ENCODE measurements at regions not wholly inside any gene's neighbourhood (a gene's known extent, or its start where the extent isn't known, plus 50 kb on each side); places are given as distances from the start of the nearest gene placed in this dataset.

DNA sequence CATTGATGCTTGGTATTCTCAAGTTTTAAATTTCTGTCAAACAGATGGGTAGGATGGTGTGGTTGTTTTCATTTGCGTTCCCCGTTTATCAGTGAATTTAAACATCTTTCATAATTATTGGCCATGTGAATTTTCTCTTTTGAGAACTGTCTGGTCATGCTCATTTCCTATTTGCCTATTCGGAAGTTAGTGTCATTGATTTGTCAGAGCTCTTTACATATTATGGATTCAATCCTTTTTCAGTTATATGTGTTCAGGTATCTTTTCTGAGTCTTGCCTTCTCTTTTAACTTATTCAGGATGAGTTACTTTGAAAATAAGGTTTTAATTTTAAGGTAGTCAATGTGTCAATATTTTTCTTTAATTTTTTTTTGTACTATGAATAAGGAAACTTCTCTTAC is 315.7 kb downstream of the MN1 start:
- H3K27ac Mint-ChIP-seq (ENCODE audit: low read depth, unreplicated experiment) = no peak overlapping the region
- TF ChIP-seq, protein P1, sequence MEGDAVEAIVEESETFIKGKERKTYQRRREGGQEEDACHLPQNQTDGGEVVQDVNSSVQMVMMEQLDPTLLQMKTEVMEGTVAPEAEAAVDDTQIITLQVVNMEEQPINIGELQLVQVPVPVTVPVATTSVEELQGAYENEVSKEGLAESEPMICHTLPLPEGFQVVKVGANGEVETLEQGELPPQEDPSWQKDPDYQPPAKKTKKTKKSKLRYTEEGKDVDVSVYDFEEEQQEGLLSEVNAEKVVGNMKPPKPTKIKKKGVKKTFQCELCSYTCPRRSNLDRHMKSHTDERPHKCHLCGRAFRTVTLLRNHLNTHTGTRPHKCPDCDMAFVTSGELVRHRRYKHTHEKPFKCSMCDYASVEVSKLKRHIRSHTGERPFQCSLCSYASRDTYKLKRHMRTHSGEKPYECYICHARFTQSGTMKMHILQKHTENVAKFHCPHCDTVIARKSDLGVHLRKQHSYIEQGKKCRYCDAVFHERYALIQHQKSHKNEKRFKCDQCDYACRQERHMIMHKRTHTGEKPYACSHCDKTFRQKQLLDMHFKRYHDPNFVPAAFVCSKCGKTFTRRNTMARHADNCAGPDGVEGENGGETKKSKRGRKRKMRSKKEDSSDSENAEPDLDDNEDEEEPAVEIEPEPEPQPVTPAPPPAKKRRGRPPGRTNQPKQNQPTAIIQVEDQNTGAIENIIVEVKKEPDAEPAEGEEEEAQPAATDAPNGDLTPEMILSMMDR (IDR thresholded peaks at IDR 0.05; ENCODE audit: unreplicated experiment) = no peak
- H3K4me3 Mint-ChIP-seq (ENCODE audit: unreplicated experiment) = no peak overlapping the region
- H3K27me3 Mint-ChIP-seq (ENCODE audit: insufficient read depth, unreplicated experiment) = no peaks in the 10 kb centered on the region
- CTCF ChIA-PET = interaction anchor here (0.6 kb wide), 1 partner anchor 175 kb away, joined by 4 read pairs; no protein-coding TSS in a partner anchor
- POLR2A ChIA-PET = interaction anchor here (0.7 to 1.5 kb wide), 3 partner anchors 9 to 13 kb away, joined by 3 to 4 read pairs (median 3); no protein-coding TSS in a partner anchor
- no peaks in the 10 kb centered on the region for H3K9me3 Mint-ChIP-seq (ENCODE audit: unreplicated experiment)
- no peak for DNase-seq (ENCODE audit: unreplicated experiment)
- intact Hi-C loops (cut with micrococcal nuclease) = no loop called here
- peaks cover 11% of the 10 kb centered on the region for H3K36me3 Mint-ChIP-seq (ENCODE audit: insufficient read depth, unreplicated experiment)
- H3K4me1 Mint-ChIP-seq (ENCODE audit: insufficient read depth, unreplicated experiment) = peaks cover 12% of the 10 kb centered on the region
- no TSS peak for BruUV-seq (replicated peaks)

DNA sequence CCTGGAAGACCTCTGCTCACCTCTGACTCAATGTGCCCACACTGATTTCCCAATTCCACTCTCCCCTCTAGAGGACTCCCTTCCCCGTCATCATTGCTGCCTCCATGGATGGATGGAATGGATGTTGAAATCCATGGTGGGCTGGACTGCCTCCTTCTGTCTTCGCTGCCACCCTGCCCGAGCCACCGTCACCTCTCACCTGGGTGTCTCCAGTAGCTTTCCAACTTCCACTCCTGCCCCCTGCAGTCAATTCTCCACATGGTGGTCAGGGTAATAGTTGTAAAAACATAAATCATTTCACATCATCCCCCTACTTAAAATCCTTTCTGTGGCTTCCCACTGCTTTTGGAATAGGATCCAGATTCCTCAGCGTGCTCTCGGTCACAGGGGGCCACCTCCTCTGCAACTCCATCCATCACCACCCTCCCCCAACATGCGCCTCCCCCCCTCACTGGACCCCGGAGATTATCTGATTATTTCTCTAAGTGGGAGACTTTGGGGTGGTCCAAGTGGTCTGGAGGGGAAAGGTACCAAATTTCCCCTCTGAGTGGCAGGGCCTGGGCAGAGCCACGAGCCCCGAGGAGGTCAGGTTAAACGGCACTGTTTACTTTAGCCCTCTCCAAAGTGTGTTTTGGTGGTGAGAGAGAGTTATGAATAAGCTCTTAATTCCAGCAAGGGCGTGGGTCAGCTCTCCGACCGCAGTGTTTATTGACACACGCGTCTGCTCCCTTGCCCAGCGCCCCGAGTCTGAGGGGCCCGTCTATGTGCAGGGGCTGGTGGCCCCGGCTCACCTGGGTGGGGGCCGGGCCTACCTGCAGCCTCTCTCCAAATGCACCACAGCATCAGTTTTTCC is 313.7 kb downstream of the MN1 start:
- DNase-seq (ENCODE audit: unreplicated experiment) = peak; percentile 28
- TF ChIP-seq, protein P1 (IDR thresholded peaks at IDR 0.05; ENCODE audit: unreplicated experiment) = no peak
- H3K36me3 Mint-ChIP-seq (ENCODE audit: insufficient read depth, unreplicated experiment) = peaks cover 6% of the 10 kb centered on the region
- H3K4me1 Mint-ChIP-seq (ENCODE audit: insufficient read depth, unreplicated experiment) = peaks cover 12% of the 10 kb centered on the region
- no peak overlapping the region for H3K4me3 Mint-ChIP-seq (ENCODE audit: unreplicated experiment)
- no peaks in the 10 kb centered on the region for H3K9me3 Mint-ChIP-seq (ENCODE audit: unreplicated experiment)
- no TSS peak for BruUV-seq (replicated peaks)
- intact Hi-C loops (cut with micrococcal nuclease) = no loop called here
- H3K27me3 Mint-ChIP-seq (ENCODE audit: insufficient read depth, unreplicated experiment) = no peaks in the 10 kb centered on the region
- ChIA-PET CTCF (interaction anchor here (0.5 to 1.3 kb wide), 2 partner anchors 15 to 43 kb away, joined by 3 to 5 read pairs; no protein-coding TSS in a partner anchor), POLR2A (interaction anchor here (0.6 kb wide), 1 partner anchor 13 kb away, joined by 4 read pairs; no protein-coding TSS in a partner anchor)
- no peak overlapping the region for H3K27ac Mint-ChIP-seq (ENCODE audit: low read depth, unreplicated experiment)

DNA sequence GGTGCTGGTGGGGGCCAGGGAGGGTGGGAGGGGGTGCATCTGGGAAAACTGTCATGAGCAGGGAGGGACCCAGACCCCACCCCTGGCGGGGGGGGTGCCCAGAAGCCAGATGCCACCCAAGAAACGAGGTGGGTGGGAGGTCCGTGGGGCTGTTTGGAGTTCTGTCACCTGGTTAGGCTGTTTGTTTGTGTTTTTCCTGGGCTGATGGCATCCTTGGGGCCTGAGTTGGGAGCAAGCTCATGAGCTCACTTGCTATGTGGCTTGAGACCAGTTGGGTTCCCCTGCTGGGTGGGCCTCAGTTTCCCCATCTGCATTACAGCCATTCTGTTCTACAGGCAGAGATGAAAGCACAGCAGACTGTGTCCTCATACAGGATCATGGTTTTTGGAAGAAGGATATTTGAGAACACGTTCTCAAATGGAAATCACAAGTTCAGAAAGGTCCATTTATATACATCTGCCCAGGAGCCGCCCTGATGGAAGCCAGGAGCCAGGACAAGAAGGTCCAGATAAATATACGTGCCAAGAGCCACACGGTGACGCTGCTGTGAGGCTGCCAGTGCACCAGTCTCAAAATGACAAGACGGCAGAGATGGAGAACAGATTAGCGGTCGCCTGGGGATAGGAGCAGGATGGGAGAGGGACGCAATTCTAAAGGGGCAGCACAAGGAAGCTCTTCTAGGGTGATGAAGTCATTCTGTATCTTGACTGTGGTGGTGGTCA is 312.9 kb downstream of the MN1 start:
- ChIA-PET CTCF (interaction anchor here (1.1 to 1.3 kb wide), 2 partner anchors 9 to 14 kb away, joined by 3 read pairs; no protein-coding TSS in a partner anchor), POLR2A (no interaction called here)
- TF ChIP-seq, protein P1 (IDR thresholded peaks at IDR 0.05; ENCODE audit: unreplicated experiment) = no peak
- no peaks in the 10 kb centered on the region for H3K9me3 Mint-ChIP-seq (ENCODE audit: unreplicated experiment)
- no peak overlapping the region for H3K4me3 Mint-ChIP-seq (ENCODE audit: unreplicated experiment)
- H3K4me1 Mint-ChIP-seq (ENCODE audit: insufficient read depth, unreplicated experiment) = peaks cover 12% of the 10 kb centered on the region
- intact Hi-C loops (cut with micrococcal nuclease) = no loop called here
- no peak overlapping the region for H3K27ac Mint-ChIP-seq (ENCODE audit: low read depth, unreplicated experiment)
- peaks cover 6% of the 10 kb centered on the region for H3K36me3 Mint-ChIP-seq (ENCODE audit: insufficient read depth, unreplicated experiment)
- BruUV-seq (replicated peaks) = no TSS peak
- no peak for DNase-seq (ENCODE audit: unreplicated experiment)
- no peaks in the 10 kb centered on the region for H3K27me3 Mint-ChIP-seq (ENCODE audit: insufficient read depth, unreplicated experiment)

DNA sequence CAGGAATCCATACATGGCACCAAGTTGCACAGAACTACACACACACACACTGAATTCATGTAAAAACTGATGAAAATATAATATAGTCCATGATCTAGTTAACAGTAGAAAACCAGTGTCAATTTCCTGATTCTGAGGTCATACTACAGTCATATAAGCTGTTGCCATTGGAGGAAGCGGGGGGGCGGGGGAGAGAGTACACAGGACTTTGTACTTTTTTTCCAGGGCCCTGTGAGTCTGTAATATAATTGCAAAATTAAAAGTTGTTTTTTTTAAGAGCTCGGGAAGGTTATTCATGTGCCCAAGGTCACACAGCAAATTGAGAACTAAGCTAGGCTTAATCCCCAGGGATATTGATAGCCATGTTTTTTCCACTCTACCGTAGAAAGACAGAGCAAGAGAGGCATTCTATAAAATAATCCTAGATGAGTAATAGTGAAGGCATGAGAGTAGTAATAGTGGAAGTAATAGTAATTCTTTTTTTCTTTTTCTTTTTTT is 312.3 kb downstream of the MN1 start:
- DNase-seq (ENCODE audit: unreplicated experiment) = no peak
- H3K27me3 Mint-ChIP-seq (ENCODE audit: insufficient read depth, unreplicated experiment) = no peaks in the 10 kb centered on the region
- peaks cover 12% of the 10 kb centered on the region for H3K4me1 Mint-ChIP-seq (ENCODE audit: insufficient read depth, unreplicated experiment)
- TF ChIP-seq, protein P1 (IDR thresholded peaks at IDR 0.05; ENCODE audit: unreplicated experiment) = no peak
- no peaks in the 10 kb centered on the region for H3K9me3 Mint-ChIP-seq (ENCODE audit: unreplicated experiment)
- H3K4me3 Mint-ChIP-seq (ENCODE audit: unreplicated experiment) = no peak overlapping the region
- peaks cover 6% of the 10 kb centered on the region for H3K36me3 Mint-ChIP-seq (ENCODE audit: insufficient read depth, unreplicated experiment)
- ChIA-PET POLR2A (no interaction called here), CTCF (interaction anchor here (0.7 to 1.1 kb wide), 2 partner anchors 10 kb away, joined by 3 to 4 read pairs; no protein-coding TSS in a partner anchor)
- intact Hi-C loops (cut with micrococcal nuclease) = no loop called here
- BruUV-seq (replicated peaks) = no TSS peak
- H3K27ac Mint-ChIP-seq (ENCODE audit: low read depth, unreplicated experiment) = no peak overlapping the region
